GM18858 (cell line): ENCODE measurements at regions not wholly inside any gene's neighbourhood (a gene's known extent, or its start where the extent isn't known, plus 50 kb on each side); places are given as distances from the start of the nearest gene placed in this dataset.

ENCODE experiments used
- ATAC-seq: cut with Tn5 transposase; IDR thresholded peaks from one replicate; pipeline ENCODE4 v1.9.1; 2021; ENCODE audit not compliant: unreplicated experiment

- ATAC-seq, result no peak
Measured at GRCh38 chr7:115719963-115720362, 310.6 kb downstream of the TFEC start.

- ATAC-seq, result no peak
Measured at GRCh38 chr7:115709664-115710063, 320.9 kb downstream of the TFEC start.

GRCh38 chr7:115708013-115708341 is 322.6 kb downstream of the TFEC start:
- no peak for ATAC-seq

GRCh38 chr7:115707258-115708012 is 323.1 kb downstream of the TFEC start:
- ATAC-seq, result no peak

GRCh38 chr7:115704884-115705283 is 325.7 kb downstream of the TFEC start:
- ATAC-seq, result no peak

- no peak for ATAC-seq
Measured at GRCh38 chr7:115701141-115701540, 329.4 kb downstream of the TFEC start.

- ATAC-seq, result no peak
Measured at GRCh38 chr7:115694424-115694823, 336.1 kb downstream of the TFEC start.

- peak; percentile 50 for ATAC-seq
Measured at GRCh38 chr7:115693779-115694178, 336.8 kb downstream of the TFEC start.

- ATAC-seq, result no peak
Measured at GRCh38 chr7:115689941-115690340, 340.6 kb downstream of the TFEC start.

- no peak for ATAC-seq
Measured at GRCh38 chr7:115683093-115683492, 347.5 kb downstream of the TFEC start.

- peak; percentile 57 for ATAC-seq
Measured at GRCh38 chr7:115682507-115682906, 348.1 kb downstream of the TFEC start.

- ATAC-seq, result no peak
Measured at GRCh38 chr7:115680921-115681320, 349.6 kb downstream of the TFEC start.

- no peak for ATAC-seq
Measured at GRCh38 chr7:115679976-115680375, 350.6 kb downstream of the TFEC start.

GRCh38 chr7:115679423-115679822 is 351.1 kb downstream of the TFEC start:
- ATAC-seq, result no peak

- ATAC-seq, result no peak
Measured at GRCh38 chr7:115678086-115678982, 352.2 kb downstream of the TFEC start.

GRCh38 chr7:115676707-115677106 is 353.9 kb downstream of the TFEC start:
- no peak for ATAC-seq

GRCh38 chr7:115676080-115676479 is 354.5 kb downstream of the TFEC start:
- no peak for ATAC-seq

- ATAC-seq, result no peak
Measured at GRCh38 chr7:115674467-115675024, 356.0 kb downstream of the TFEC start.

GRCh38 chr7:115672024-115672423 is 358.5 kb downstream of the TFEC start:
- no peak for ATAC-seq

GRCh38 chr7:115662676-115663075 is 367.9 kb downstream of the TFEC start:
- ATAC-seq, result no peak

GRCh38 chr7:115662120-115662519 is 368.4 kb downstream of the TFEC start:
- ATAC-seq, result no peak

- no peak for ATAC-seq
Measured at GRCh38 chr7:115658223-115658622, 372.3 kb downstream of the TFEC start.
